Right renal pelvis (tissue), 4 donors: ENCODE measurements at regions not wholly inside any gene's neighbourhood (a gene's known extent, or its start where the extent isn't known, plus 50 kb on each side); places are given as distances from the start of the nearest gene placed in this dataset.
"Not testable (repeated sequence)": the region's sequence is repeated elsewhere in the genome, so short reads cannot be mapped to it uniquely, and the experiment has no call there.

Experiments
- DNase-seq, 4 donors: peaks; one replicate each; pipeline ENCODE4 v3.0.0-alpha.2; 2013; ENCODE audit warnings: low read depth in 4 of 4, low spot score in 3 of 4, missing footprints in 1 of 4

GRCh38 chr20:2203436-2203835, 92.4 kb upstream of the TGM3 start:
- no peak for DNase-seq

DNA sequence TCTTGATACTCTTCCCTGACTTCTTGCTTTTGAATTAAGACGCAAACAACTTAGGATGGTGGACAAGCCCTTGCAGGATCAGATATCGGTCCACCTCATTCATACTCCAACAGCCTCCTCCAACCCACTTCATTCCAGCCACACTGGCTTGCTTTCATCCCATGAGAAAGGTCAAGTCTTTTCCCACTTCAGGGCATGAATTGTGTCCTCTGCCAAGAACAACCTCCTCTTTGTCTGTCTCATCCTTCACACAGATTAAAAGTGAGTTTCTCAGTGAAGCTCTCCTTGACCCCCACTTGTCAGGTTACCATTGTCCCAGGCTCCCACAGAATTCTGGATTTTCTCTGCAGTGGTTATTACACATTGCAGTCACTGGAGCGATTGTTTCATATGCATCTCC, 91.8 kb upstream of the TGM3 start:
- DNase-seq: no peak

DNA sequence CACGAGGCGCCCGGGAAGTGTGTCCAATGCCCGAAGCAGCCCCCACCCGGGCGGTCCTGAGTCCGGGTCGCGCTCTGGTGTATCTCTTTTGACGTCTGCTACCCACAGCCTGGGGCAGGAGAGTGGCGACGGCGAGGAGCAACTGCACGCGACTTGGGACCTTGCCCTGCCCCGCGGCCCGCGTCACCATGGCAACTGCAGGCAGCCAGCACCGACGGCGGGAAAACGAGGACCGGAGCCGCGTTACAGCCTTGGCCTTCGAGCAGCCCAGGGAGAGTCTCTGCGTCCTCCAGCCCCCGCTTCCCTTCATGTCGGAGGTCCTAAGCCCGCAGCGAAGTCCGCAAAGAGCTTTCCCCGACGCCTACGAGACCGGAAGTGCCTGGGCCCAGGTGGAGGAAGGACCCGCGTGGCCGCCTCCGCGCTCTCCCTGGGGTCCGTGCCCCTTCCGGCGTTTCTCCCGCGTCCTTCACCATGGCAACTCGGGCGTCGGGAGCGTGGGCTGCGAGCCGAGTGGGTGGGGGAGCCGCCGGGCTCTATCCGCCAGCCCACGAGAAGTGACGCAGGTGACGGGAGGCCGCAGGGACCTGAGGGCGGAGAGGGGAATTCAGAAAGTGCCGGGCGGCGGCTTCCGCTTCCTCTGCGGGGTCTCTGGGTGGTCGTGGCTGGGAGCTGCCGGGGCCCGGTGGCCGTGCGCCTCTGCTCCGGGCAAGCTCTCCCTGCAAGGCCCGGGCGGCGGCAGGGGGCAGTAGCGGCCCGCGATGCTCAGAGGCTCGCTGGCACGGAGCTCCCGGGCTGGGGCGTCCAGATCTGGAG, 88.6 kb upstream of the TGM3 start:
- DNase-seq: peak; percentile 51 to 69 (median 58)

- DNase-seq: no peak
These were observed 88.1 kb upstream of the TGM3 start for GRCh38 chr20:2207770-2208097.

GRCh38 chr20:2208897-2209296, 86.9 kb upstream of the TGM3 start:
- DNase-seq: no peak

GRCh38 chr20:2210646-2211552, 84.9 kb upstream of the TGM3 start:
- DNase-seq: no peak

GRCh38 chr20:2212456-2213015, 83.3 kb upstream of the TGM3 start:
- no peak for DNase-seq

GRCh38 chr20:2213401-2213800, 82.4 kb upstream of the TGM3 start:
- DNase-seq: no peak

DNA sequence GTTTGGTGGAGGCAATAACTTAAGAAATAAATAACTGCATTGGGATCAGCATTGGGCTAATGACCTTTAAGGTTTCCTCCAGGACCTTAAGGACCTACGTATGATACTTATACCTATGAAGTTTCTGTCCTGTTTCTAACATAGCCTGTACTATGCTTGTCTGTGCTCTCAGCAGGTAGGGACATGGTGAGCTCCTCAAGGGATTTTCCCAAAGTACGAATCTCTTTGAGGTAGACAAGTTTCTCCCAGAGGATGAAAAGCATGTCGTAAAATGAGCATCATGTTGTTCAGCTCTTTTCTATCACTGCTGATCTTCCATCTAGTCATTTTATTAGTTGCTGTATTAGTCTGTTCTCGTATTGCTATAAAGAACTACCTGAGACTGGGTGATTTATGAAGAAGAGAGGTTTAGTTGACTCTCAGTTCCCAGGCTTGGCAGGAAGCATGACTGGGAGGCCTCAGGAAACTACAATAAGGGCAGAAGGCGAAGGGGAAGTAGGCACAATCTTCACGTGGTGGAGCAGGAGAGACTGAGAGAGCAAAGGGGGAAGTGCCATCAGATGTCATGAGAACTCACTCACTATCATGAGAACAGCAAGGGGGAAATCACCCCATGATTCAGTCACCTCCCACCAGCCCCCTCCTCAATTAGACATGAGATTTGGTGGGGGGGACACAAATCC, 77.8 kb upstream of the TGM3 start:
- no peak for DNase-seq

DNA sequence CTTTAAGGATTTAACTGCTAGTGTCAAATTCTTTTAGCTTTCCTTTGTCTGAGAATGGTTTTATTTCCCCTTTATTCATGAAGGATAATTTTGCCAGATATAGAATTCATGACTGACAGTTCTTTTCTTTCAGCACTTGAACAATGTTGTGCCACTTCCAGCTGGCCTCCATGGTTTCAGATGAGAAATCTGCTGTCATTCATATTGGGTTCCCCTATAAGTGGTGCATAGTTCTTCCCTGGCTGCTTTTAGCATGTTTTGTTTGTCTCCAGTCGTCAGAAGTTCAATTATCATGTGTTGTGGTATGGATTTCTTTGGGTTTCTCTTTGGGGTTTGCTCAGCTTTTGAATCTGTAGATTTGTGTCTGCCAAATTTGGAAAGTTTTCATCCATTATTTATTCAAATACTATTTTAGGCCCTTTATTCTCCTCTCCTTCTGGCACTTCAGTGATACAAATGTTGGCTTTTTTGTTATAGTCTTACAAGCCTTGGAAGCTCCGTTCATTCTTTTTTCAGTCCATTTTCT, 76.3 kb upstream of the TGM3 start:
- no peak for DNase-seq

GRCh38 chr20:2220298-2220697, 75.5 kb upstream of the TGM3 start:
- DNase-seq: no peak

DNA sequence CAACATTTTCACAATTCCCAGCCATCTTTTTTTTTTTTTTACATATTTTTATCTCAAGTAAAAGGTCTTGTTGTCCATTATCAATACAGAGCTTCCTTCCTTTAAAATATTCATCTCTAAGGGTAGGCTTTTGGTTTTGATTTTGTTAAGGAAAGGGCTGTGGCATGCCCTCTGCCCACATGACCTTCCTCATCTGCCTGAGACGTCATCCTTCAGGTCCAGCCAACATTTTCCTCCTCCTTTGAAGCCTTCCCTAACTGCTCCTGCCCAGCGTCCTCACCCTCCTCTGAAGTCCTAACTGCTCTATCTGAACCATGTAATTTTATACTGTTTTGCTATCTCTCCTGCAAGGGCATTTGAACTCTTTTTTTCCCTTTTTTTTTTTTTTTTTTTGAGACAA, 73.9 kb upstream of the TGM3 start:
- no peak for DNase-seq

- no peak for DNase-seq
These were observed 72.0 kb upstream of the TGM3 start for GRCh38 chr20:2223558-2224367.

DNA sequence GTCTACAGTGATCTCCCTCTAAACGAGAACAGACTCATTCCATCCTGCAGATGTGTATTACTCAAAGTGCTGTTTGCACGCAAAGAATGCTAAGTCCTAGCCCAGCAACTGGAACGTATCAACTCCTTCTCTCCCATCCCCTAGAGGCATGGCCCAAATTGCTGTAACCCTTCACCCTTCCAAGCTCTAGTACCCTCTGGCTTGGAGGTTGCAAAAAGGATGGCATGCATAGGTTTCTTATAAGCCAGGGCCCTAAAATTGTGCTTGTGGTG, 71.5 kb upstream of the TGM3 start:
- DNase-seq: no peak

DNA sequence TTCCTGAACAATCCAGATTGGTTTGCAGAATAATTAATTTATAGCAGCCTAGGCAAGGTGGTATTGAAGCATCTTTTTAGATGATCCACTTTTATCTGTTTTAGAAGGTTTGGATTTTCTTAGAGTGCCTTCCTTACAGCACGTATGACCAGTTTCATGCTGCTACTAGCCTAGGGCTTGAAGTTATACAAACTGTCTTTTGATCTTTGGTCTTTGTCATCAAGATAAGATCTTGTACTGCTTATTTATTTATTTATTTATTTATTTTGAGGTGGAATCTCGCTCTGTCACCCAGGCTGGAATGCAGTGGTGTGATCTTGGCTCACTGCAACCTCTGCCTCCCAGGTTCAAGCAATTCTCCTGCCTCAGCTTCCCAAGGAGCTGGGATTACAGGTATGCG, 68.5 kb upstream of the TGM3 start:
- DNase-seq: not testable (repeated sequence)

DNA sequence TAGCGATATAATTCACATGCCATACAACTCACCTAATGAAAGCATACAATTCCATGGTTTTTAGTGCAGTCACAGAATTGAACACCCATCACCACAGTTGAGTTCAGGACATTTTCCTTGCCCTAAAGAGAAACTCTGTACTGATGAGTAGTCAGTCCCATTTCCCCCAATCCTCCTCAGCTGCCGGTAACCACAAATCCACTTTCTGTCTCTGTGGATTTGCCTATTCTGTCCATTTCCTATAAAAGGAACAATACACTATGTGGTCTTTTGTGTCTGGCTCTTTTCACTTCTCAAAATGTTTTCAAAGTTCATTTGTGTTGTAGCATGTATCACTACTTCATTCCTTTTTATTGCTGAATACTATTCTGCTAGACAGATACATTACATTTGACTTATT, 67.9 kb upstream of the TGM3 start:
- DNase-seq: no peak

- no peak for DNase-seq
These were observed 66.9 kb upstream of the TGM3 start for GRCh38 chr20:2228926-2229325.

DNA sequence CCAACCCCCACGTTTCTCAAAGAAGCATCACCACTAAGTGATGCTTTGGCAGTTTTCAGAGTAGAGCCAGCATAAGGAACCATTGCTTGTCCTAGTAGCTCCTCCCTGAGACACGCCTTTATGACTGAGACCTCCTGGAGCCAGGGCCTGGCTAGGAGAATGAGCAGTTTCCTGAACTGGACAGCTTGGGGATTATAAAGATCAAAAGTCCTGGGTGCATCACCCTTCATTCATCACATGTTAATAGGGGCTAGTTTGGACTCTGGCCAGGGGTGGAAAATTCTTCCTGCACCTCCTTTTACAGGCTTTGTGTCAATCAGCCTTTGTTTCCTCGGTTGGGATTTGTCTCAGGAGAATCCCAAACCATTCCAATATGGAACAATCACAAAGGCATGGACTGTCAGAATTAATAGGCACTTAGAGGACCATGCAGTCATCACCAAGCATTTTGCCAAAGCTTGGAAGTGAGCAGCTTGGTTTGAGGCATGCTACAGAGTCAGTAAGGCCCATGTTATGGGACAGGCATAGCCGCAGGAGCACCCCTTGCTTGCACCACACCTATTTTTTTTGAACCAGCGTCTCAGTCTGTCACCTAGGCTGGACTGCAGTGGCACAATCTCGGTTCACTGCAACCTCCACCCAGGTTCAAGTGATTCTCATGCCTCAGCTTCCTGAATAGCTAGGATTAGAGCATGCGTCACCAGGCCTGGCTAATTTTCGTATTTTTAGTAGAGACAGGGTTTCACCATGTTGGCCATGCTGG, 64.9 kb upstream of the TGM3 start:
- DNase-seq: no peak

- DNase-seq: no peak
These were observed 64.1 kb upstream of the TGM3 start for GRCh38 chr20:2231701-2232100.
